T47D (cell line): ENCODE measurements at regions not wholly inside any gene's neighbourhood (a gene's known extent, or its start where the extent isn't known, plus 50 kb on each side); places are given as distances from the start of the nearest gene placed in this dataset.
"Not testable (repeated sequence)": the region's sequence is repeated elsewhere in the genome, so short reads cannot be mapped to it uniquely, and the experiment has no call there.

ENCODE experiments used
- DNase-seq, 2 experiments: peaks; one replicate each; pipeline versions ENCODE4 v3.0.0 to v3.0.0-alpha.2; 2011 to 2012; ENCODE audit warnings: low read depth in 1 of 2, low spot score in 1 of 2
- JUND ChIP-seq: IDR thresholded peaks from 2 replicates; pipeline ENCODE4 v1.6.1; 2012; ENCODE audit warnings: low read depth
- in situ Hi-C: cut with HindIII; loops from 2 replicates; pipeline ENCODE4 v1.10.0; 2016; ENCODE audit warnings: low sequenced_read_pairs, low pct_unique_long_range_greater_than_20kb

DNA sequence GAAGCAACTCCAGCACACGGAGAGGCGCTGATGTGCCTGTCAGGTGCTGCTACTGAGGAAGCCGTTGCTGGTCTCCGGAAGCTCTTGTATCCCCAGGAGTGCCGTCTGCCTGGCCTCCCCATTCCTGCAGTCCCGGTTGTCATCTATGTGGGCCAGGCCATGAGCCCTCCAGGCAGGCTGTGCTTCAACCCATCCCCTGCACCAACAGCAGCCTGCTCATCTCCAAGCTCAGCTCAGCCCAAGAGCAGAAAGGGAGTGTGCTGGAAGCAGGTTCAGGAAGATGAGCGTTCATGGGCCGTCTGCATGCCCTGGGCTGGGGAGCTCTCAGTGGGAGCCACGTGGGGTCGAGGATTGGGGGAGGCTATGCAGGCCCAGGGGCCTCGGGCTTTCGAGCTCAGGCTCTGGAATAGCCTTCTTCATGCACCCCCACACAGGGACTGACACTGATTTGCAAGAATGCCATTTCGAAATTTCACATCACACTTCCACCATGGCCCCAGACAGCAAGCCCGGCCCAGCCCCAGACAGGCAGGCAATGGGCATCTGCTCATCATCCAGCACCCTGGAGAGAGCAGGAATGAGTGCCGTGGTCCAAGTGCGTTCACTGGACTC, 164.5 kb downstream of the KIF26A start:
- in situ Hi-C loops, result no loop called here
- no peak for DNase-seq
- no peak for TF ChIP-seq JUND

DNA sequence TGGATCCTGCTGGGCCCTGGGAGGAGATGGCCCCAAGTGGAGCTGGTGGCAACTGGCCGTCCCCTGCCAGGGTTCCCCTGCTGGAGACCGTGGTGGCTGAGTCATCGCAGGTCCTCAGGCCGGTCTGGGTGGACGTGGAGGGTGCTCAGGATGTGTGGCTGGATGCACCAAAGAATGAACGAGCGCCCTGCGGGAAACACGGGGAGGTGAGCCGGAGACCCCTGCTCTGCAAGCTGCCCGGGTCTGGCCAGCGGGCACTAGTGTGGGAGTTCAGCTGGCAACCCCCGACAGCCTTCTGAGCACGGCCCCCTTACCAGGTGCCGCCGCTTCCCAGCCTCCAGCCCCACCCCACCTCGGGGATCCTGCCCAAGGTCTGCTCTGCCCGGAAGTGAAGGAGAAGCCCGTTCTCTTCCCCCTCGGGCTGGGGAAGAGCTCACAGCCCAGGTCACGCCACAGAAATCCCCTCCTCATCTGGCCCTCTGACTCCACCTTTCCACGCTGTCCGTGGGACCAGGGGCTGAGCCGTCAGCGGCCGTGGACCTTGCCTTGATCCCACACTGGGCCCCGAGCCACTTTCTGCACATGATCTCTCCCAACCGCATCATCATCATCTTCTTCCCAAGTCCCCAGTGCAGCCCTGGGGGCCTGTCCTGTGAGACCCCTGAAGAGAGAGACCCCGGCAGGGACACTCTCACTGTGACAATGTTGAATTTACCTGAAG, 165.5 kb downstream of the KIF26A start:
- no peak for TF ChIP-seq JUND
- DNase-seq, result no peak
- in situ Hi-C loops, result no loop called here

DNA sequence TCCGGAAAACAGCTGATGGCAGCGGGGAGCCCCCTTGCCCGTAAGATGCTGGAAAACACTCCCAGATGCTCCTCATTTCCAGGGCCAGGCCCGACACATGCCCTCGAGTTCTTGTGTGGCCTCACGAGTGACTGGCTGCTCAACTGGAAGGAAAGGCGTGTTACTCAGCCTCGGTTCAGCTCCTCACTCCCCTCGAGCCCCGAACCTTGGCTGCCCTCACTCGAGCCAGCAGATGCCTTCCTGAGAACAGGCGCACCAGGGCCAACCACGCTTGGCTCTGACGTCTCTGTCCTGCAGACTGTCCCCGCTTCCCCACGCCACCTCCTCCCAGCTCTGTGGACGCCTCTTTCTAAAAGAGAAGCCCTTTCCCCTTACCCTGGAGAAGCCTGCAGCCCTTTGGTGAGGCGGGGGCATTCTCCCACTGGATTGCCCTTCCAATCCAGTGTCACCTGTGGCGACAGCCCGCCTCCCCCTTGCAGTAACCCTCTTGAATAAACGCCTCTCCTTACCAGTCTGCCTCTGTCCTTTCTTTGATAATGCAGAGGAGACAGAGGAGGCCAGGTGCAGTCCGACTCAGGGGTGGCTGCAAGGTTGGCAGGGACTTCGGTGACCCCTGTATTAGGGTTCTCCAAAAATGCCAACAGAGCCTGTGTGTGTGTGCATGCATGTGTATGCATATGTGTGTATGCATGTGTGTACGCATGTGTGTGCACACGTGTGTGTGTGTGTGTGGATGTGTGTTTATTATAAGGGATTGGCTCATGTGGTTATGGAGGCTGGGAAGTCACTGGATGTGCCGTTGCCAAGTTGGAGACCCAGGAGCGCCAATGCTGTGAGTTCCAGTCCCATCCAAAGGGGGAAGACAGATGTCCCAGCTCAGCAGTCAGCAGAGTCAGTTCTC, 166.3 kb downstream of the KIF26A start:
- no peak for DNase-seq
- in situ Hi-C loops, result no loop called here
- TF ChIP-seq JUND, result no peak

DNA sequence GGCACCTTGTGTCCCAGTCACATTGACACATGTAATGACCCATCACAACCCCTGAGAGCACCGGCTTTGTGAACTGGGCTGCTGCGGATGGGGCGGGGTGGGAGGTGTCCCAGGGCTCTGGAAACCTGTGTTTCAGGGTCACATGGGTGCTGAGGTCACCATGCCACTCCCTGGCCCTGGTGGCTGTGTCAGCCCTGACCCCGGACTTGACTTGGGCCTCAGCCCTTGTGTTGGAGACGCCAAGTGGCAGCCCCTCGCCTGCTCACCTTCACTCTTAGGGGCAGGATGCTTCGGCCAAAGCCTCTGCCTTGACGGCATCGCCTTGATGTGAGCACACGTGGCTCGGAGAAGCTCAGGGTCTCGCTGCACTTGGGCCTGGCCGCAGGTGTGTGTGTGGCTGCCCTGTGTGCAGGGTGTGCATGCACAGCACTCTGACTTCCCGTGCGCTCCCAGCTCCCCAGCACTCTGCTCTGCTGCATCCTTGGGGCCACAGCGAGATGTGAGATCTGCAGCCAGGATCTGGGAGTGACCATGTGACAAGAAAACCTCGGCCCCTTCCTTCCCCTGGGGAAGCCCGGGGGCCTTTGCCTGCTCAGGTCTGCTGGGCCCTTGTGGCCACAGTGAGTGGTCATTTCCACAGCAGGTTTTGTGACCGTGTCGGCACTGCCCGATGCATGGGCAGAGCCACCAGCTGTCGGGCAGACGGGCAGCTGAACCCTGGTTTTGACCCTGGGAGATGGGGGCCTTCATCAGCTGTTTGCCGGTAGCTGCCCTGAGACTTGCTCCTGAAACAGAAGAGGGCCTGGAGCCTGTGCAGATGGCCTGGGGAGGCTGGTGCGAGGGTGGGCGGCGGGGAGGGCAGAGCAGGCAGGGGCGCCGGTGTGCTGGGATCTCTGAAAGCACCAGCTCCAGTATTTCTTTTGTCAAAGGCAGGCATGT, 167.4 kb downstream of the KIF26A start:
- in situ Hi-C loops, result no loop called here
- TF ChIP-seq JUND, result no peak
- DNase-seq, result no peak

DNA sequence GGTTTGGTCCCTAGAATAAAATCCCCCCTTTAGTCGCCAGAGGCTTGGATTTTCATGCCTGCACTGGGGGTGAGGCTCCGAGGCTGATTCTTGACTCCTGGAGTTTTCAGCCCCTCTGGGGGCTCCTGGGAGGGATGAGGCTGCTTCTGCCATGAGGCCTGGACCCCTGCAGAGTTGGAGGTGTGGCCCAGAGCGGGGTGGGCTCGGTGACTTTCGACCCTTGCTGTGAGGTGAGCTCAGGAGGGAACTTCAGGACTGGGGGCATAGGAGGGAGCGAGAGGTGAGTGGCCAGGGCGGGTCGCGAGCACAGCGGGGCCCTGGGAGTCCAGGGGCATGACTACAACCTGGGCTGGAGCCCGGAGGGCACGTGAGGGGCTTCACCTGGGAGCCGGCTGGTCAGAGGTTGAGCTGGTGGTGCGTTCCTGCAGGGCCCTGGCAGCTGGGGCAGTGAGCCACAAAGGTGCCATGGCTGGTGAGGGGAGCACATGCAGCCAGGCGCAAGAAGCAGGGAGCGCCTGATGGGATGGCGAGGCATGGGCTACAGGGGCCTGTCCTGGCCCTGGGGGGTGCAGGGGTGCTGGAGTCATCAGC, 168.2 kb downstream of the KIF26A start:
- no peak for TF ChIP-seq JUND
- DNase-seq, result no peak
- in situ Hi-C loops, result no loop called here

DNA sequence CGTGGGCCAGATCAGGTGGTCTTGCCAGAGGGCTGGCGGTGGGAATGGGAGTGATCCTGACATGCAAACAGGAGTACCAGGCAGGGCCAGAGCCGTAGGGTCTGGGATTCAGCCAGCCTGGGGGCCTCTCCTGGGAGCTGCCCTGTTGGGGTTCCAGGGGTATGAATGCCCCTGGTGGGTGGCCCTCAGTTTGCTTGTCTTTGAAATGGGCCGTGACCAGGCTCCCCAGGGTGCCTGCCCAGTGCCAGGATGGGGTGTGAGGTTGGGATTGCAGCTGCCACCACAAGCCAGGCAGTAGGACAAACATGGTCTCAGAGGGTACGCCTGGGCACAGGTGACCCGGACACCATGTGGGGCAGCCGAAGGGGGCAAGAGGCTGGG, 168.8 kb downstream of the KIF26A start:
- no peak for DNase-seq
- in situ Hi-C loops, result no loop called here
- TF ChIP-seq JUND, result no peak

DNA sequence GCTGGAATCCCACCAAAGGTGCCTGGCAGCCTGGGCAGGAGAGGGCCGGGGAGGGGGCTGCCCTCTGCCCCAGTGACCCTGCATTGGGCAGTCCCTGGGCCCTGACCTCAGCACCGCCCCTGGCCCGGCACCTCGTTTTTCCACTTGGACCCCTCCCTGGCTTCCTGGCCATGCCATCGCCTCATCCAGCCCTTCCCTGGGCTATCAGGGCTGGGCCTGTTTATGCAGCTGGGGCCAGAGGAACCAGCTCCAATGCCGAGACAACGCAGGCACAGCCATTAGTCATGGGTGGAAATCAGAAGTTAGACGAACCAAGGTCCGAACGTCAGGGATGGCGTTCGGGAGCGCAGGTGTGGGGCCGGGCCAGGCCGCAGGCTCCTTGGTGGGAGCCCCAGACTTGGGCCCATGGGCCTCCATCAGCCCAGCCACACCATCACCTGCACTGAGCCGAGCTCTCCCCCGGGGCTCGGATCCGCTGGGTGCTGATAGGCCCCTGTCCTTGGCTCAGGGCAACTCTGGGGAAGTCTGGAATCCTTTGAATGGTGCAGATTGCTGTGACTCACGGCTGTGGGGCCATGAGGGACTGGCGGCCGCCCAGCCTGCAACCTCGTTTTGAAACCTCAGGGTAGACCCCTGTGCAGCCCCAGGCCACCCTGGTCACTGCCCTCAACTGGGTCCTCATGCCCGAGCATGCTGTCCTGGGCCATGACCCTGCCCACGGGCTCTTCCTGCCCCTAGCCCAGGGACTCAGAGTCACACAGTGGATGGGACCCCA, 169.4 kb downstream of the KIF26A start:
- no peak for TF ChIP-seq JUND
- in situ Hi-C loops, result no loop called here
- no peak for DNase-seq

DNA sequence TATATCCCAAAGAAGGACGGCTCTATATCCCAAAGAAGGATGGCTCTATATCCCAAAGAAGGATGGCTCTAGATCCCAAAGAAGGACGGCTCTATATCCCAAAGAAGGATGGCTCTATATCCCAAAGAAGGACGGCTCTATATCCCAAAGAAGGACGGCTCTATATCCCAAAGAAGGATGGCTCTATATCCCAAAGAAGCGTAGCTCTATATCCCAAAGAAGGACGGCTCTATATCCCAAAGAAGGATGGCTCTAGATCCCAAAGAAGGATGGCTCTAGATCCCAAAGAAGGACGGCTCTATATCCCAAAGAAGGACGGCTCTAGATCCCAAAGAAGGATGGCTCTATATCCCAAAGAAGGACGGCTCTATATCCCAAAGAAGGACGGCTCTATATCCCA, 170.1 kb downstream of the KIF26A start:
- in situ Hi-C loops, DNase-seq: not testable (repeated sequence)

DNA sequence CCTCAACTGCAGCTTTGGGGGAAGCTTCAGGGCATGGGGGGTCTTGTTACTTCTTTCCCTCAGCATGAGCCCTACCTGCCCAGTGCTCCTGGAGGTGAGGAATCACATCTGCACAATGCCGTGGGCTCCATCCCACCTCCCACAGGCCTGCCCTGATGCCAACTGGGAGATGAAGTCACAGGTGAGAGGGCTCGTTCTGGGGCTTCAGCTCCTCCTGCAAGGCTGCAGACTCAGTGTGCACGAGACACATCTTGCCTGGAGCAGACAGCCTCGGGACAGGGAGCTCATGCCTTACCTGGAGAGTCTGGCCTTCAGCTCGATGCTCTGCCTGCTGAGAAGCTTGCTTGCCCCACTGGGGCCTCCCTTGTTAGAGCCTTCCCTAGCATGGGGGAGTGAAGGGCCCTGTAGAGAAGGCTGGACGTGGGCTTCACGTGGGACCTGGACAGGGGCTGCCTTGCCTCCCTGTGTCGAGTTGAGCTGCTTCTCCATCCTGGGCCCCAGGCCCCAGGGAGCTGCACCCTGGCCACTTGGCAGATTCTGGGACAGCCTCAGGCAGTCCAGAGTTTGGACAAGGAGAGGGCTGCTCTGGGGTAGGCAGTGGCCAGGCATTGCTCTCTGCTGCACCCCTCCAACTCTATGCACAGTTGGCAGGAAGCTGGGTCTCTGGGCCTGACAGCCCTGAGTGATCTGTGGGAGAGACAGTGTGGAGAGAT, 171.4 kb downstream of the KIF26A start:
- TF ChIP-seq JUND, result no peak
- in situ Hi-C loops, result no loop called here
- DNase-seq, result no peak

DNA sequence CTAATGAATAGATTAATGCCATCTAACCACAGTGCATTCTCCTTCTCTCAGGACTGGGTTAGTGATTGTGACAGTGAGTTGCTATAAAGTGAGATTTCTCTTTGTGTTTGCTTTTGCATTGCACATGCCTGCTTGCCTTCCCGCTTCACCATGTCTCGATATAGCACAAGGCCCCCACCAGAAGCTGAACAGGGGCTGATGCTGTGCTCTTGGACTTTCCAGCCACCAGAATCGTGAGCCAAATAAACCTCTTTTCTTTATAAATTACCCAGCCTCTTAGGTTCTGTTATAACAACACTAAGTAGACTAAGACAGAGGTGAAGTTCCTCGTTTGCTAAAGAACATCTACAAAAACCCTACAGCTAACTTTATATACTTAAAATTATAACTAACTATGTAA, 173.0 kb downstream of the KIF26A start:
- no peak for DNase-seq
- in situ Hi-C loops, result no loop called here
- no peak for TF ChIP-seq JUND

DNA sequence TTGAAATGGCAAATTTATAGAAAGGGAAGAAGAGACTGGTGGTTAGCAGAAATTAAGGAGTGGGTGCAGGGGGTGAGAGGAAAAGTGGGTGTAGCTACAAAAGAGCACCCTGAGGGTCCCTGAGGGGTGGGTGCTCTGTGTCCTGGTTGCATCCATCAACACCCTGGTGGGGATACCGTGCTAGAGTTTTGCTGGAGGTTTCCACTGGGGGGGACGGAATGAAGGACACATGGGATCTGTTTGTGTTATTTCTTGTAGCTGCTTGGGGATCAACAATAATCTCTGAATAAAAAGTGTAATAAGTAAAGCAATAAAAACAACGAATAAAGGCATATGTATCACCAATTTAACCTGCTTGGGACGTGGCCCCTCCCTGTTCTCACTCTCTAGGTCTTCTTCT, 175.3 kb downstream of the KIF26A start:
- no peak for DNase-seq
- no peak for TF ChIP-seq JUND
- in situ Hi-C loops, result no loop called here
